NCI-H1694 treated with DMSO at 0.1 percent for 48 hours (cell line): ENCODE measurements at regions not wholly inside any gene's neighbourhood (a gene's known extent, or its start where the extent isn't known, plus 50 kb on each side); places are given as distances from the start of the nearest gene placed in this dataset.

Experiments used
- DNase-seq: peaks from one replicate; lab custom pipeline; 2025; lab: John Stamatoyannopoulos, UW

DNA sequence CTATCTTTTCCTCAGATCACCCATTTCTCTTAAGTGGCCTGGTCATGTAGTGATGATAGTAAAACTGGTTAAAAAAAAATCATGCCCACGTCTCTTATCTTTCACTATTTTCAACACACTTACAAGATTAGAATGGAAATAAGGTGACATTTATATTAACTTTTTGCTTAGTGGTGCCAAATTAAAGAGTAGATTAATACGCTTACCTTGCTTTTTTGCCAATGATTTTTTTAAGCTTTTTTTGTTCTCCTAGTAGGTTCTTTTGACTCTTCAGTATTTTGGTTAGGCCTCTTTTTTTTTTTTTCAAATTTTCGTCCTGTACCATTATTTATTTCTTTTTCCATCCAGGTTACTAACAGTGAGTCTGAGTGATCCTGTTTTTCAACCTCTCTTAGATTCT, 147.9 kb downstream of the PTCSC3 start:
- DNase-seq: no peak

DNA sequence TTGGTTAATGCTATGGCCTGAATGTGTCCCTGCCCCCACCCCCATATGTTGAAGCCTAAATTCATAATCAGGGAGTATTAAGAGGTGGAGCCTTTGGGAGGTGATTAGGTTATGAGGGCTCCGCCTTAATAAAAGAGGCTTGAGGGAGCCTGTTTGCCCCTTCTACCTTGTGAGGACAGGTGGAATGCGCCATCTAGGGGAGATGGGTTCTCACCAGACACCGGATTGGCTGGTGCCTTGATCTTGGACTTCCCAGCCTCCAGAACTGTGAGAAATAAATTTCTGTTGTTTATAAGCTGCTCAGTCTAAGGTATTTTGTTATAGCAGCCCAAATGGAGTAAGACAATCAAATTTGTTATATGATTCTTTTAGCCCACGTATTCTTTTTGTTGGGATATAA, 148.3 kb downstream of the PTCSC3 start:
- no peak for DNase-seq

DNA sequence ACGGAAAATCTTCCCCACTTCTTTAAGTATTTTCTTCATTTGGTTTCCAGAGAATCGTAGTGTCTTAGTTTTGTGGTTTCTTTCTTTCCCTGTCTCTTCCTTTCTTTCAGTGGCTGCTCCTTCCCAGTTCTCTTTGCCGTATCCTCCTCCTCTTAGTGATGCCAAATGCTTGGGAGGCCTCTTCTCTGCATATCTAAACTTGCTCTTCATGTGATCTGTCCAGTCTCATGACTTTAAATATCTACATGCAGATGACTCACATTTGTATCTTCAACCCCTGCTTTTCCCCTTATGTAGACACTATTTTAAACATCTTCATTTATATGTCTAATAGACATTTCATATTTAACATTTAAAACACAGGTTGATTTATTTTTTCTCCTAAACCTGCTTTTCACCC, 149.2 kb downstream of the PTCSC3 start:
- no peak for DNase-seq

DNA sequence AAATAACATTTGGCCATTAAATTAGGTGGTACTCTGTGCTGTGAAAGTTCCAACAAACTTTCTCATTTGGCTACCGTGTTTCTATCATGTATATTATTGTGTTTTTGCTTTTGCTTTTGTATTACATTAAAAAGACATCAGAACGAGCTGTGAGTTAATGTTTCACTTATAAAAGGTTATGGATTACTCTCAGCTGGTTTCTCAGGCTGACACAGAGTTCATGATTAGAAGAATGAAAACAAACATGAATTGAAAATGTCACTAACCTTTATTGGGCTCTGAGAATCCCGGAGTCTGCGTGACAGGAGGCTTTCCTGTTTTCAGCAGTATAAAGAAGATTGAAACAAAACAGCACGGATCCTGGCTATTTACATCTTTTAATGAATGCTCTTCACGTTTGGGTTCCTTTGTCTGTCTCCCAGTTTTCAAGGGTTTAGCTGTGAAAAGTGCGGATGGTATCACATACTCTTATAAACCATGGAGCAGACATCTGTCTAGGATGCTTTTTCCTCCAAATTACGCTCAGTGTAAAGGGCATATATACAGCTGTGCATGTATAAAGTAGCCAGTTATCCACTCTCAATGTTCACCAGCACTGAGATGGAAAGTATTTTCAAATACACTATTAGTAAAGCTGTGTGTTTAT, 153.6 kb downstream of the PTCSC3 start:
- DNase-seq: no peak

DNA sequence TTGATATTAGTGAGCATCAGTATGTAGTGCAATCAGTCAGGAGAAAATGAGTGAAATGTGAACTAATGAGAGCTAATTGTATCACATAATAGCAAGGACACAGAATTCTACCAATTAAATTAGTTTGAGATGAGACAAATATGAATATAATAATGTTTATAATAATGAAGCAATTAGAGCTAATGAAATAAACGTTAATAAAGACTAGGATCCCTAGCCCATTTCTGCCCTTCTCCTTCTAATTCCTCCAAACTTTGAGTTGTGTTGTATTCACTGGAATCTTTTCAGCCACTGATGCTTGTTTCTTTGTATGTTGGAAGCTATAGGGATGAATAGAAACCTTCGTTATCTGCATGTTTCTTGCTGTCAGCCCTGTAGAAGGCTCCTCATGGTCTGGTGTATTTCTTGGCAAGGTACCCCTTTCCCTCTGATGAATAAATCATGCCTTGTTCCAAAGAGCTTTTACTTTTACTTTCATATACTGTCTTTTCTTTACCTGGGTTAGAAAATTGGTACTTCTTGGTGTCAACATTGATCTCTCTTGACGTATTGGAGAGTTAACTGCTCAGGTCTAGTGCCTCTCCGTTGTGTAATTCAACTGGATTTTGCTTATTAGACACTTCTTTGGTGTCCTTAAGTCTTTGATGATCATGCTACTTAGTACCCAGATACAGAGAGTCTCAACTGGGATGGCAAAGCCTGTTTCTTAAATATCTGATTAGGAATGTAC, 154.8 kb downstream of the PTCSC3 start:
- DNase-seq: no peak

DNA sequence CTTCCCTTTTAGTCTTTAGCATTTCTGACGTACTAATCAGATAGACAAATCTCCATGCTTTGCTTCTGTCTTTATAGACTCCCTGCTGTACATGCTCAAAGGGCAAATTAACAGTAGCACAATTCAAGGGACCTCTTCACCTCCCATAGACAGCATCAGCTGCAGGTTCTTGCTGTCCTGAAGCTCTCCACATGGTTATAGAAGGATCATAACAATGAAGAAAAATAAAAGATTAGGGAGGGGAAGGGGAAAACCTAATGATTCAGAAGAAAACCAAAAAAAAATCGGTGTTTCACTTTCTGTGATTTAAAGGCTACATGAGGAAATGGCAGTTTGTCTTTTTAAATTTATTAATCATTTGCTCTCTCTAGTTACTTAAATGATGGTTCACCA, 155.5 kb downstream of the PTCSC3 start:
- no peak for DNase-seq

DNA sequence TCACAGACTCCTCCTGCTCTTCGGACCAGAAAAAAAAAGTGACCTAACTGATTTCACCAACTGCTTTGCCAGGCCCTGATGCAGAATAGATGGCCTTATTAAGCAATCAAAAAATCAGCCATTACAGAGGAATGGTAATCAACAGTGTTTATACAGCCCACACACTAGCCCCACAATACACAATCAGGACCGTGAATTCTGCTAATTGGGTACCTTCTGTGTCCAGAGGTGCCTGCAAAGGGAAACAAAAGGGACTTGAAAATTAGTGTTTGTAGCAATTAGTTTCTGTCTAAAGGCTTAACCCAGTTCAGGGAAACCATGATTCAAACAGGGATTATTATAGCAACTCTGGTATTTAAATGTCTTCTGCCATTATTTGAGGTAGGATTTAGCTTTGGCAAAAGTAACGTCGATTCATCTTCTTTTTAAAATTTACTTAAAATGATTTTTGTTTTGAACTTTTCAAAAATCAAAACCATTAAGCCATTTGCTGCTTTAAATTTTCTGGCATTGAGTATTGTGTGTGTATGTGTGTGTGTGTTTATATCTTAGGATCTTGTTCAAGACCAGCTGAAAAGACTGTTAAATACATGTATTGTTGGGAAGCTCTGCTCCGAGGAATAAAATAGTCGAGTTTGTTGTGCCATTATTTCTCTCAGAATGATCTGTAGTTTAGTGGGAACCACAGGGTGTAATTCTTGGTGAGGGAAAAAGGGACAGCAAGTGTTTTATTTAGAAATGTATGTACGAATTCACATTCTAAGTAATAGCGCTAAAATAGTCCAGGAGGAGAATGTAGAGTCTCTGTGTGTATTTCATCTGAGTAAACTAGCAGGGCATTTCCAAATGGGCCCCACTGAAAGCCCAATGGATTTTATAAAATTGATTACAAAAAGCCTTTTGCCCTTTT, 156.1 kb downstream of the PTCSC3 start:
- no peak for DNase-seq

DNA sequence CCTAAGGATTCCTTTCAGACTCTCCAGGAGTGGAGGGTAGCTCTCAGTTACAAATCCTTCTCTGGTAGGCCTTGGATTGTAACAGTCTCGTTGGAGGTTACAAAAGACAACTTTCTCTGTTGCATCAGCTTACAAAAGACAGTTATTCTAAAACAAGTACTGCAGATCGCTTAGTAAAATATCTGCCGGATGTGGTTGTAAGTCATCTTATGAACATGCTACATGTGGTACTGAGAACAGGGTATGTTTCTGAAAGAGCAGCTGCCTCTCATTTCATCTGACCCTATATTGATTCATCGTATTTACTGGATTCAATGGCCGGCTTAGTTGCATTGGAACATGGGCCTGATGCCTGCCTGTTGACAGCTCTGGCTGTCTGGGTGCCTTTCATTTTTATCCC, 157.4 kb downstream of the PTCSC3 start:
- no peak for DNase-seq

DNA sequence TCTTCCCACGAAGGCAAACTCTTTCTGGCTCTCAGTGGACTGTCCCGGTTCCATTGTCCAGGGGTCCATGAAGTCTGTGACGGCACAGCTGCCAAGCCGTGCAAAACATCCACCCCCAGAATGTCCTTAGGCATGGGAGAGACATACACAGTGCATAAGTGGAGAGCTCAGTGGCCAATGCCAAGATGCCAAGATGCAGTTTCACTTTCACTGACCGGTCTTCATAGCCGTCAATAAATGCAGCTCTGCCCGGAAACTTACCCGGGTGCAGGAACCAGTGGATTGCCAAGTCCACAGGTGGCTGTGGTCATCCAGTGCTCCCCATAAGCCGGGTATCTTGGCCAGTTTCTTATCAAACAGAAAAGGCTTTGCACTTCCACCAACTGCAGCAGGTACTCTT, 162.3 kb downstream of the PTCSC3 start:
- DNase-seq: no peak

DNA sequence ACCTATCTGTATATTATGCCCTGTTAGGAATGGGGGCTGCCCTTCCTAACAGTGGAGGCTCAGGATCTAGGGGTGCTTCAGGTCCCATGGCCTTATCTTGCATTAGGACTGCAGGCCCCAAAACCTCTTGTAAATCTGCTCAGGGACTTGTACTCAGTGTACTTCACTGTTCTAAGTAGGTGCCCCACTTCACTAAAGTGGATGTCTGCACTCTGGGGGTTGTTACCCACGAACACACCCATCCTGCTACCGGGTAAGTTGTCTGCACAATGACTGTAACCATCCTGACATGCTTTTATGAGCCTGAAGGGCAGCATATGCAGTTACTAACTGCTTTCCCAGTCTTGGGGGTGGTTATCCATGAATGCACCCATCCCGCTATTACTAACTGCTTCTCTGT, 163.0 kb downstream of the PTCSC3 start:
- no peak for DNase-seq

DNA sequence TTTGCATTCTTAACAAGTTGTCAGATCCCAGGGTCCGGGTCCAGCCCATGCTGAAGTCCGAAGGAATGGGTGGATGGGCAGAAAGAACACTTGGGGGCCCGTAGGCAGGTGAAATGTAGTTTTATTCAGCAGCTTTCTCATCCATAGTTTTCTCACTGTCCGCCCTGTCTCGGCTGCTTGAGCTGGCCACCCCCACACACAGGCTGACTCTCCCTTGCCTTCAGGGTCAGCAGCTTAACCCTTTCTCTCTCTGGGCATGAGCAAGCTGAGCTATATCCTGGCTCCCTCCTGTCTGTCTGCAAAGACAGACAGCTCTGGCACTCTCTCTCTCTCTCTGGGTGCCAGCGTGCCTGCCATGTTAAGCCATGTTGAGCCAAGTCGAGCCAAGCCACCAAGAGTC, 163.9 kb downstream of the PTCSC3 start:
- no peak for DNase-seq

DNA sequence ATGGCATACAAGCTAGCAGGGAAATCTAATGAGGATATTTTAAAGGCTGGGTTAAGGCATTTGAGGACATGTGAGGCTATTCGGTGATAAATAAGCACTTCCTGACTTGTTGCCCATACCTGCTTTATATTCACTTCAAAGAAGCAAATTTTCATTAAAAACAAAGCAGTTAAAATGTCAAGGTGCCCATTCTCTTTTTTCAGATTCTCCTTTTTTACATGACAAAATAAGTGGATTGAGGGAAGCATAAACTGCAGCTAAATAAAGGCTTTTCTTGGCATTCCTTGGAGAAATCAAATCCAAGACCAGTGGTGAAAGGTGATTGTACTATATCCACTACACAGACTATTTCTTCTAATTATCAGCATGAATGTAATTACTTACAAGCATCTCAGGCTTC, 166.9 kb downstream of the PTCSC3 start:
- DNase-seq: no peak

DNA sequence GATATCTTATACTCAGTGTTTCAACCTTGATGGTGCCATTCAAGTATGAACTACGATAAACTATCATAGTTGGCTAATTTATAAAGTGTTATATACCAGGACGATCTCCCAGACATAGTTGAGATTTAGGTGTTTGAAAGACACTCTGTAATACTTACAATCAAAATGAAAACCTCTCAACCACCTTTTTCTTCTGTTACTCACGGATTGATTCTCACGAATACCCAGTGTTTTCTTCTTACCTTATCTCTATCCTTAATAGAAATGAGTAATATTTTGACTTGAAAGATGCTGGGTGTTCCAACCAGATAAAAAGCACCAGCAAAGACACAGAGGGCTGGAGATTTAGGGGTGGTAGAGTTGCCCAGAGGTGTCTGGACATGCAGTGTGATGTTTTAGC, 169.9 kb downstream of the PTCSC3 start:
- DNase-seq: no peak

DNA sequence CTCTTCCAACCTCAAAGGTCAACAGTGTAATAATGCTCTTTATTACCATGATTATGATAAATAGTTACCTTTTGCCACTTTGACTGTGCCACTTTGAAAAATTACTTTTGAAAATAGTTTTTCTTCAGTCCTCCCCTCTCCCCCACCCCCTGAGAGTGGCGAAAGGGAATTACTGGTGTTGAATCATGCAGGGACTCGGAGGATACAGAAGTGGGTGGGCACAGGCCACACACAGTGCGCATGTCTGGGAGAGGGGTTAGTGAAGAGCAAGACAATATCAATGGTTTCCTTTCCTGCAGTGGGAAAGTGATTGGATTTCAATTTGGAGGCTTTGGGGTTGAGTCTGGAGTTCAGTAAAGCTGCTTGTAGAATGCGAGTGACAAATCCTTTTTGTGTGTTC, 170.9 kb downstream of the PTCSC3 start:
- DNase-seq: no peak

DNA sequence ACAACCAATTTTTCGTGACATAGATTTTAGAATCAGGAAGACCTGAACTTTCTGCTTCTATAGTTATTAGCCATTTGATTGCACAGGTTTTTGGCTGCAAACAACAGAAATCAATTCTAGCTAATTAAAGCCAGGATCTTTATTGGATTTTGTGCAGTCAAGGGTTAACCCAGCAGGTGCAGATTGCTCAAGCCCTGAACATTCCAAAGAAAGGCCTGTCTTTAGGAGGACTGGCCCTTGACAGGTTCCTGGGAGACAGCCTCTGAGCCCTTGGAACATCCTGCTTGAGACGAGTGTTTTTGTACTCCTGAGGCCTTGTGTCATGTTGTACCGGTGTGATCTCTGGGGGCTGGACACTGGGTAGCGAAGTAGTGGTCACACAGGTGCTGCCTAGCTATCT, 174.6 kb downstream of the PTCSC3 start:
- no peak for DNase-seq

DNA sequence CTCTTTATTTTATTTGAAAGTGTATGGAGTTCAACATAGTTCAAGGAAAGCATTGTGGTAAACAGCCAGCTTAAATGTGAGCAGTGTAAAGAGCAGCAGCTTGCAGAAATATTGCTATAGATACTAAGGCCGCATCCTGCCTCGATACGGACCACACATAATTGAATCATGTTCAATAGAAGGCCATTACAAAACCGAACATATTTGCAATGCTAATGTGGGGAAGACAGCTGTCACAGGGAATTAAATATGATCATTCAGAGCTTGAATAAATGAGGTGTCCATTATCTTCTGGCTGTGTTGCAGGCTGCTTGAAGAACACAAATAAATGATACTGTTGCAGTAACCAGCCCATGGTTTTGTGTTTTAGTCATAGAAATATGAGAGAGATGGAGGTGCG, 173.2 kb downstream of the BRMS1L start:
- DNase-seq: no peak

DNA sequence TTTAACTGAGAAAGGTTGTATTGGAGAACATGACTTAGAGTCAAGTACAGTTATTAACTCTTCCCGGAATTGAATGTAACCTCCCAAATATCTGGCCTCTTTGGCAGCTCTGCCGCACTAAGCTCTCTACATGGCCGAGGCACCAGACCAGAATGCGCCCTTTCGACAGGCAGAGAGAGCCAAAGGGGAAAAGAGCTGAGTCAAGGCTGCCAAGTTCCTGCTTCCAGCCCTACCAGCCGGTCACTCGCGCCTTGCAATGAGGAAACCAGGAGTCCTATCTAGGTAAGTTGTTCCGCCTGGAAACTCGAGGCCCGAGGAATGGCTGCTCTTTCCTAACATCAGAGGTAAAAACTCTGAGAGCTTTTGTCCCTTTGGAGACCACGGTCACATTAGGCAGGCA, 172.2 kb downstream of the BRMS1L start:
- no peak for DNase-seq

DNA sequence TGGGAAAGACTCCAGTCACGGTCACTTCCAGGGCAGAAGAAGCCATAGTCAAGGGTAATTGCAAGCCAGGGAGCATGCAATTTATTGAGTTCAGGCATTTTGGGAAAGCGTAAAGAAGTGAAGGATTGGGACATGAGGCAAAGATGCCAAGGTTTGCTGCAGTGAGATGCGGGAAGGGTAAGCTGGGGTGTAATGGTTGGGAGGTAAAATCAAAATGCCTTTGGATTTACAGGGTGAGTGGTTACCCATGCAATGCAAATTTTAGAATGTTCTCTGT, 167.5 kb downstream of the BRMS1L start:
- DNase-seq: no peak

DNA sequence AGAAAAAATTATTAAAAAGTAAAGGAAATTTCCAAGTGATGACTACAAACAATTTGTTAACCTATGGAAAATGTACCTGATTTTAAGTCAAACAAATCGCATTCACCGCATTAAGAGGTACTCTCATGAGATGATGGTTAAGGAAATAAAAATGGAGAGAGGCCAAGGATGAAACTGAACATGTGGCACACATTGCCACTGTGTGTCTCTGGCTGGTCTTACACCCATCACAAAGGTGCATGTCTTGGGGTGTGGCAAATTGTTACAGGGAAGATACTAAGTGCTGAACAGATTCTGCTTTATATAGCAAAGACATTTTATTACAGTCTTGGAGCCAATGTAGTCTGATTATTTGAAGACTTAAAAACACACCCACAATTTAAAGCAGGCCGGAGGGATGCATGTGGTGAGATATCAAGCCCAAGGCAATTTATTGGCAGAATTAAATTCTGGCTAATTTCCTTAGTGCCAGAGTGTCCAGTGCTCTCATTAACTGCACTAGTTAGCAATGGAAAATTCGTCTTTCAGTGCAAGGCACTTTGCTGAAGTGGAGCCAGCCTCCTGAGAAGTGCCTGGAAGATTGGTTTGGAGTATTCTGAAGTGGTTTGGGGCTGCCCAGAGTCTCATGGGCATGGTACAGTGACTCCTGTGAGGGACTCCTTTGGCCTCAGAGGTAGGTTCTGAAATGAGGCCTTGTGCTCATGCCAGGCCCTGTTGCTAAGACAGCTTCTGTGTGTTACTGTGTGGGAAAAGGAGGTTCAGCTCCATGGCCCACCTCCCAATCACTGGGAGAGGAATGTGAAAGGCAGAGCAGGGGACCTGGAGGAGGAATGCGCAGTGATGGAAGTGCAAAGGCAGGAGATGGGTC, 166.9 kb downstream of the BRMS1L start:
- no peak for DNase-seq

DNA sequence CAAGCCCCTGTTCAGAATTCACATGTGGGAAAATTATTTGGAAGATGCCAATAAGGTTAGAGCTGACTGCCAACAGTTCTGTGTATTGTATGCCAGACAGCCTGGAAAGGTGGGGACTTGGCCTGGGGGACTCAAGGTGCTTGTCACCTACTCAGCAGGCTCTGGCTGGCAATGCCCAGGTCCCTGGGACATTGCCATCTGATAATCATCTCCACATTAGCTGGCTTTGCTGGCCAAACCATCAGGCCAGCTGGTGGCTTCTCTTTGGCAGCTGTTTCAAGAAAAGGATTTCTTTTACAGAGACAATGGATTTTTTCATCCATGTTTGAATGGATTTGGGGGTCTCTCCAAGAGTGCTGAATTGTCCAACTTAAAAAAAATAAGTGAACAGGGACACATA, 165.2 kb downstream of the BRMS1L start:
- DNase-seq: no peak

DNA sequence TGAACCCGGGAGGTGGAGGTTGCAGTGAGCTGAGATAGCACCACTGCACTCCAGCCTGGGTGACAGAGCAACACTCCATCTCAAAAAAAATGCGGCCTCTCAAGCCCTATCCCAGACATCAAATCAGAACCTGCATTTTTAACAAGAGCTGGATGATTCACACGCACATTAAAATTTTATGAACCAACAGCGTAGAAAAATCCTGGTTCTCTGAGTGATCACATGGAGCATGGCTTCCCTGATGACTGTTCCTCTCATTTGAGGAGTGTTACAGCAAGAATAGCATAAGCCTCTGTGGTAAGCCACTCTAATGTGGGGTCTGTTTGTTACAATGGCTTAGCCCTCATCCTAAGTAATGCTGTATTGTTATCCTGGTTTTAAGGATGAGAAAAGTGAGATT, 163.6 kb downstream of the BRMS1L start:
- DNase-seq: no peak

DNA sequence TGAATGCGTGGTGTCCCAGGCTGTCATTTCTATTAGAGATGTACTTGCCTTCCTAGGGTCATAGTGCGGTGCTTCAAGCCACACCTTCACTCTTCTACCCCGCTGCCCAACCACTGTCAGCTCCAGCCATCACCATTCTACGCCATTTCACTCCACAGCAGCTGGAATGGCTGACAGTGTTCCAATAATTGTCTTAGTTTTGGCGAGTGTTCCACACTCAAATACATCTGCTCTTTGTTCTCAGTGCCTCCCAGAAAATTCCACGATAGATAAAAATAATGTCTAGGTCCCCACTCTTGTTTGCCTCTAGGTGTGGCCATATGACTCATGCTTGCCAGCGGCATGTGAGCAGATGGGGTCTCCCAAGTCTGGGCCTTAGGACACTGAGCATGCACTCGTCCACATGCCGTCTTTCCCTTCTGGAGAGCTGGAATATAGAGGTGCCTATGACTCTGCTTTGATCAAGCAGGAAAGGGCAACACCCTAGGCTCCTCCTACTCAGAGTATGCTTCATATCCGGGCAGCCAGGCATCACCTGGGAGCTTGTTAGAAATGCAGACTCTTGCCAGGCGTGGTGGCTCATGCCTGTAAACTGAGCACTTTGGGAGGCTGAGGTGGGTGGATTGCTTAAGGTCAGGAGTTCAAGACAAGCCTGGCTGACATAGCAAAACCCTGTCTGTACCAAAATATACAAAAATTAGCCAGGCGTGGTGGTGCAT, 163.0 kb downstream of the BRMS1L start:
- no peak for DNase-seq
